HCT116 (cell line): ENCODE measurements at regions not wholly inside any gene's neighbourhood (a gene's known extent, or its start where the extent isn't known, plus 50 kb on each side); places are given as distances from the start of the nearest gene placed in this dataset.

Source experiments
- ATAC-seq: fragments of 200-7000 bp; cut with Tn5 transposase; 2 replicates; pipeline ENCODE4 v1.9.1; 2020; ENCODE audit warnings: mild to moderate bottlenecking, moderate library complexity
- BruUV-seq: library from RNA; stranded (reverse); fragments of 400-500 nt; replicated peaks from 2 replicates; lab custom pipeline; 2021; lab: Mats Ljungman, UMichigan
- CTCF ChIA-PET: fragments of 300-600 bp; sonication (Branson Sonifier 250); formaldehyde crosslinking; loops from one replicate; lab custom pipeline; 2021; ENCODE audit warnings: antibody characterized with exemption; lab: Charles Lee
- POLR2A ChIA-PET: fragments of 300-600, 350-600 bp; sonication (Branson Sonifier 250); formaldehyde crosslinking; loops from one replicate; lab custom pipeline; 2021; ENCODE audit warnings: antibody characterized with exemption; lab: Charles Lee
- RAD21 ChIA-PET, 2 experiments: fragments of 300-600 bp; sonication (Branson Sonifier 250); formaldehyde crosslinking; loops; one replicate each; lab custom pipeline; 2023; ENCODE audit warnings: low total read pairs in 2 of 2; ENCODE audit not compliant: uncharacterized antibody in 2 of 2, unreplicated experiment in 2 of 2, low non-redundant PET in 1 of 2; lab: Charles Lee
- DNase-seq: peaks from one replicate; pipeline ENCODE4 v3.0.0-alpha.2; 2010; ENCODE audit warnings: low read depth, low spot score
- H2AFZ ChIP-seq: fragments of 200-600 bp; shearing (Covaris generic), sonication (generic); 2 replicates; pipeline ENCODE4 v1.6.1; 2017; ENCODE audit warnings: low read depth, mixed run types, mixed read lengths, antibody characterized with exemption, low read length; ENCODE audit not compliant: poor library complexity, severe bottlenecking
- H3K27ac ChIP-seq: 2 replicates; pipeline ENCODE4 v1.5.1; 2012; ENCODE audit warnings: low read depth, low read length
- H3K27me3 ChIP-seq: fragments of 200-600 bp; sonication (generic); 2 replicates; pipeline ENCODE4 v1.6.1; 2016; ENCODE audit warnings: mixed run types, low read length, mixed read lengths; ENCODE audit not compliant: insufficient read depth
- H3K36me3 ChIP-seq, 2 experiments: fragments of 200-500 bp in 1 of 2; fragments of 200-600 bp in 1 of 2; sonication (Bioruptor generic) in 1 of 2; sonication (generic) in 1 of 2; 2 replicates each; pipeline versions ENCODE4 v1.5.1 to v1.6.1; 2014 to 2016; ENCODE audit warnings: low read length in 2 of 2, inconsistent platforms in 1 of 2, mixed read lengths in 1 of 2, mixed run types in 1 of 2; ENCODE audit not compliant: insufficient read depth in 2 of 2, control insufficient read depth in 1 of 2
- H3K4me1 ChIP-seq, 2 experiments: fragments of 200-600 bp in 1 of 2; sonication (generic) in 1 of 2; 2 replicates each; pipeline versions ENCODE4 v1.5.1 to v1.6.1; 2012 to 2017; ENCODE audit warnings: low read length in 2 of 2, inconsistent platforms in 1 of 2, mild to moderate bottlenecking in 1 of 2, mixed read lengths in 1 of 2, mixed run types in 1 of 2, moderate library complexity in 1 of 2; ENCODE audit not compliant: insufficient read depth in 2 of 2, control insufficient read depth in 1 of 2
- H3K4me2 ChIP-seq: fragments of 200-600 bp; sonication (generic); 2 replicates; pipeline ENCODE4 v1.6.1; 2017; ENCODE audit warnings: mixed run types, low read length, mixed read lengths
- H3K4me3 ChIP-seq, 2 experiments: fragments of 200-600 bp in 1 of 2; sonication (generic) in 1 of 2; replicated peaks in 1 of 2; 2 replicates each; pipeline ENCODE4 v1.5.1; 2011 to 2016; ENCODE audit warnings: low read length in 2 of 2, control low read depth in 1 of 2, low read depth in 1 of 2, mild to moderate bottlenecking in 1 of 2, mixed read lengths in 1 of 2, mixed run types in 1 of 2
- H3K79me2 ChIP-seq: fragments of 200-600 bp; sonication (generic); 2 replicates; pipeline ENCODE4 v1.6.1; 2017; ENCODE audit warnings: mild to moderate bottlenecking, mixed run types, low read length, moderate library complexity, mixed read lengths; ENCODE audit not compliant: insufficient read depth
- H3K9ac ChIP-seq: fragments of 200-600 bp; sonication (generic); 2 replicates; pipeline ENCODE4 v1.6.1; 2016; ENCODE audit warnings: low read length, mixed read lengths
- H3K9me2 ChIP-seq: fragments of 200-600 bp; sonication (generic), shearing (Covaris generic); 2 replicates; pipeline ENCODE4 v1.6.1; 2017; ENCODE audit warnings: mixed run types, mild to moderate bottlenecking, moderate library complexity; ENCODE audit not compliant: insufficient read depth
- H3K9me3 ChIP-seq, 2 experiments: fragments of 200-500 bp in 1 of 2; fragments of 200-600 bp in 1 of 2; sonication (Bioruptor generic) in 1 of 2; sonication (generic) in 1 of 2; 2 replicates each; pipeline ENCODE4 v1.6.1; 2014 to 2017; ENCODE audit warnings: low read length in 2 of 2, mixed read lengths in 2 of 2, inconsistent platforms in 1 of 2, low read depth in 1 of 2, mild to moderate bottlenecking in 1 of 2, mixed run types in 1 of 2, moderate library complexity in 1 of 2; ENCODE audit not compliant: control insufficient read depth in 1 of 2, insufficient read depth in 1 of 2
- H4K20me1 ChIP-seq: fragments of 200-600 bp; sonication (generic), shearing (Covaris generic); 2 replicates; pipeline ENCODE4 v1.6.1; 2017; ENCODE audit warnings: mixed run types, mild to moderate bottlenecking, moderate library complexity; ENCODE audit not compliant: insufficient read depth
- CBX3 ChIP-seq: IDR thresholded peaks from 2 replicates; pipeline ENCODE4 v1.6.1; 2012; ENCODE audit warnings: low read depth
- CEBPB ChIP-seq: IDR thresholded peaks from 2 replicates; pipeline ENCODE4 v1.6.1; 2012; ENCODE audit warnings: low read depth
- CTCF ChIP-seq, 3 experiments: fragments of 200-600 bp in 1 of 3; sonication (generic) in 1 of 3; IDR thresholded peaks in 2 of 3; conservative IDR thresholded peaks in 1 of 3; 2 replicates each; pipeline ENCODE4 v1.5.1; 2012 to 2017; ENCODE audit warnings: low read depth in 2 of 3, low read length in 2 of 3, antibody characterized with exemption in 1 of 3, borderline replicate concordance in 1 of 3, control low read depth in 1 of 3, mild to moderate bottlenecking in 1 of 3, mixed read lengths in 1 of 3, mixed run types in 1 of 3, moderate library complexity in 1 of 3; ENCODE audit not compliant: insufficient read depth in 1 of 3
- EGR1 ChIP-seq: IDR thresholded peaks from 2 replicates; pipeline ENCODE4 v1.6.1; 2012; ENCODE audit warnings: low read depth
- EZH2 ChIP-seq: fragments of 200-600 bp; sonication (generic); IDR thresholded peaks from 2 replicates; pipeline ENCODE4 v1.6.1; 2017; ENCODE audit warnings: antibody characterized with exemption, mixed run types
- EZH2phosphoT487 ChIP-seq: fragments of 200-600 bp; IDR thresholded peaks from 2 replicates; pipeline ENCODE4 v1.6.1; 2018; ENCODE audit warnings: antibody characterized with exemption, borderline replicate concordance
- JUND ChIP-seq: IDR thresholded peaks from 2 replicates; pipeline ENCODE4 v1.6.1; 2012
- POLR2A ChIP-seq: IDR thresholded peaks from 2 replicates; pipeline ENCODE4 v1.7.0; 2011; ENCODE audit warnings: borderline replicate concordance; ENCODE audit not compliant: insufficient read depth, insufficient read length; ENCODE audit errors: extremely low read depth
- POLR2AphosphoS5 ChIP-seq: IDR thresholded peaks from 2 replicates; pipeline ENCODE4 v1.6.1; 2011; ENCODE audit warnings: mild to moderate bottlenecking, low read depth, low read length, moderate library complexity
- RAD21 ChIP-seq: IDR thresholded peaks from 2 replicates; pipeline ENCODE4 v1.6.1; 2012; ENCODE audit warnings: low read depth, mild to moderate bottlenecking
- REST ChIP-seq: IDR thresholded peaks from 2 replicates; pipeline ENCODE4 v1.6.1; 2012; ENCODE audit warnings: low read depth
- SIN3A ChIP-seq: IDR thresholded peaks from 2 replicates; pipeline ENCODE4 v1.6.1; 2012; ENCODE audit warnings: low read depth
- SP1 ChIP-seq: IDR thresholded peaks from 2 replicates; pipeline ENCODE4 v1.6.1; 2012; ENCODE audit warnings: low read depth
- SRF ChIP-seq: IDR thresholded peaks from 2 replicates; pipeline ENCODE4 v1.6.1; 2012; ENCODE audit warnings: low read depth
- TCF7L2 ChIP-seq: IDR thresholded peaks from 2 replicates; pipeline ENCODE4 v1.7.0; 2011; ENCODE audit warnings: borderline replicate concordance, inconsistent platforms; ENCODE audit not compliant: insufficient read depth, insufficient read length; ENCODE audit errors: extremely low read depth
- YY1 ChIP-seq: IDR thresholded peaks from 2 replicates; pipeline ENCODE4 v1.6.1; 2011; ENCODE audit warnings: low read length, low read depth, moderate library complexity, mild to moderate bottlenecking; ENCODE audit not compliant: insufficient replicate concordance; ENCODE audit errors: extremely low read depth
- ZFX ChIP-seq: fragments of 450-650 bp; IDR thresholded peaks from 2 replicates; pipeline ENCODE4 v1.6.1; 2017
- ZNF274 ChIP-seq: fragments of 200-500 bp; sonication (Bioruptor generic); IDR thresholded peaks from 2 replicates; pipeline ENCODE4 v1.6.1; 2014; ENCODE audit warnings: mild to moderate bottlenecking, low read depth, low read length, inconsistent platforms
- intact Hi-C: fragments of 100-400 bp; cut with micrococcal nuclease; formaldehyde crosslinking; loops from 2 replicates; pipeline ENCODE4 v1.10.0; 2022
- TF ChIP-seq, protein P1 (sequence below): IDR thresholded peaks from 2 replicates; pipeline ENCODE4 v1.6.1; 2012

DNA sequence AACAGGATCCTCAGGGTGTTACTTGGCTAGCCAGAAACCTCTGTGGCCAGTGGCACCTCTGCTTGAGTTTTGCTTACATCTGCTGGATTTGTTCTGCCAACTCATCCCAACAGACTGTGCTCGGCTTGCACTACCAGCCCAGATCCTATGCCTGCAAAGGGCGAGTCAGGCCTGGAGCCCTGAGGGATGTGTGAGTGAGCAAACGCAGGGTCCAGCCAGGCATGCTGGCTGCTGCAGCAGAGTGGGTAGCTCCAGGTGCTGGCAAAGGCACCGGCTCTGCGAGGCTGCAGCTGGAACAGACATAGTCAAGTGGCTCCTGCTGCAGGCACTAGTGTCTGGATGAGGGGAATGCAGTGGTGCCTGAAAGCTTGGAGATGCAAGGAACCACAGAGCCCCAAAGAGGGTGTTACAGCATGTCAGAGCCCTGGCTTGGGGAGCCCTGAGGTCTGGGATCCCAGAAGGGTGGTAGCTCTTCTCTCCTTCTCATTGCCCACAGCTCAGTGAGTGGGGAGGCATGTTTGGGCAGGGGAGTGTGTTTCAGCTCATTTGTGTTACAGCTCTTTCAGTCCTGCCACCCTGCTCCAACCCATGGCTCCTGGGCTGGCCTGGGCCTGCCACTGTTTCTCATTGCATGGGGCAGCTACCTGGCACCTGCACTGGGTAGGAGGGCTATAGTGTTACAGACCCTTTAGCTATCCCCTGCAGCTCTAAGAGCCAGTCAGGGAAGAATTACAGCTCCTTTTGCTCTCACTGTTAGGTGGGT is 332.6 kb downstream of the TAF11L14 start:
- ATAC-seq: no peak

More for the DNA sequence above, 332.6 kb downstream of the TAF11L14 start:
- ChIA-PET POLR2A (no interaction called here), CTCF (no interaction called here), RAD21 (no interaction called here)
- no peak overlapping the region for H3K4me2 ChIP-seq
- no peaks in the 10 kb centered on the region for H4K20me1 ChIP-seq
- no peaks in the 10 kb centered on the region for H3K79me2 ChIP-seq
- TF ChIP-seq EGR1: no peak
- TF ChIP-seq CBX3: no peak
- TF ChIP-seq CTCF (IDR thresholded peaks at IDR 0.05 in 2 of 3, conservative IDR thresholded peaks at IDR 0.05 in 1 of 3; ENCODE audit: borderline replicate concordance in 1 of 3, insufficient read depth in 1 of 3, low read depth in 2 of 3, low read length in 2 of 3): no peak
- no peak for TF ChIP-seq ZFX
- TF ChIP-seq EZH2: no peak
- no peak for TF ChIP-seq YY1
- TF ChIP-seq SIN3A: no peak
- TF ChIP-seq, protein P1, sequence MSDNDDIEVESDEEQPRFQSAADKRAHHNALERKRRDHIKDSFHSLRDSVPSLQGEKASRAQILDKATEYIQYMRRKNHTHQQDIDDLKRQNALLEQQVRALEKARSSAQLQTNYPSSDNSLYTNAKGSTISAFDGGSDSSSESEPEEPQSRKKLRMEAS: no peak
- no peak for TF ChIP-seq SP1
- TF ChIP-seq TCF7L2: no peak
- TF ChIP-seq EZH2phosphoT487: no peak
- no peak for TF ChIP-seq JUND
- no peak for TF ChIP-seq ZNF274
- no peak for TF ChIP-seq SRF
- TF ChIP-seq POLR2A: no peak
- TF ChIP-seq CEBPB: no peak
- TF ChIP-seq REST: no peak
- TF ChIP-seq POLR2AphosphoS5: no peak
- no peak for TF ChIP-seq RAD21
- no peaks in the 10 kb centered on the region for H3K9me2 ChIP-seq
- H3K9ac ChIP-seq: no peak overlapping the region
- peaks cover 8 to 19% of the 10 kb centered on the region in 2 experiments; a peak in 3 of 4 replicates for H3K9me3 ChIP-seq
- no peak overlapping the region for H3K4me3 ChIP-seq
- no TSS peak for BruUV-seq
- no peak overlapping the region for H2AFZ ChIP-seq
- H3K4me1 ChIP-seq: no peaks in the 10 kb centered on the region
- H3K36me3 ChIP-seq: no peaks in the 10 kb centered on the region
- H3K27ac ChIP-seq: no peak overlapping the region
- DNase-seq: no peak
- intact Hi-C loops: no loop called here
- H3K27me3 ChIP-seq: no peaks in the 10 kb centered on the region
